HCT116 (cell line): ENCODE measurements at regions not wholly inside any gene's neighbourhood (a gene's known extent, or its start where the extent isn't known, plus 50 kb on each side); places are given as distances from the start of the nearest gene placed in this dataset.

Experiments
- ATAC-seq: fragments of 200-7000 bp; cut with Tn5 transposase; 2 replicates; pipeline ENCODE4 v1.9.1; 2020; ENCODE audit warnings: mild to moderate bottlenecking, moderate library complexity
- BruUV-seq: library from RNA; stranded (reverse); fragments of 400-500 nt; replicated peaks from 2 replicates; lab custom pipeline; 2021; lab: Mats Ljungman, UMichigan
- CTCF ChIA-PET: fragments of 300-600 bp; sonication (Branson Sonifier 250); formaldehyde crosslinking; loops from one replicate; lab custom pipeline; 2021; ENCODE audit warnings: antibody characterized with exemption; lab: Charles Lee
- POLR2A ChIA-PET: fragments of 300-600, 350-600 bp; sonication (Branson Sonifier 250); formaldehyde crosslinking; loops from one replicate; lab custom pipeline; 2021; ENCODE audit warnings: antibody characterized with exemption; lab: Charles Lee
- RAD21 ChIA-PET, 2 experiments: fragments of 300-600 bp; sonication (Branson Sonifier 250); formaldehyde crosslinking; loops; one replicate each; lab custom pipeline; 2023; ENCODE audit warnings: low total read pairs in 2 of 2; ENCODE audit not compliant: uncharacterized antibody in 2 of 2, unreplicated experiment in 2 of 2, low non-redundant PET in 1 of 2; lab: Charles Lee
- DNase-seq: peaks from one replicate; pipeline ENCODE4 v3.0.0-alpha.2; 2010; ENCODE audit warnings: low read depth, low spot score
- H2AFZ ChIP-seq: fragments of 200-600 bp; shearing (Covaris generic), sonication (generic); 2 replicates; pipeline ENCODE4 v1.6.1; 2017; ENCODE audit warnings: low read depth, mixed run types, mixed read lengths, antibody characterized with exemption, low read length; ENCODE audit not compliant: poor library complexity, severe bottlenecking
- H3K27ac ChIP-seq: 2 replicates; pipeline ENCODE4 v1.5.1; 2012; ENCODE audit warnings: low read depth, low read length
- H3K27me3 ChIP-seq: fragments of 200-600 bp; sonication (generic); 2 replicates; pipeline ENCODE4 v1.6.1; 2016; ENCODE audit warnings: mixed run types, low read length, mixed read lengths; ENCODE audit not compliant: insufficient read depth
- H3K36me3 ChIP-seq, 2 experiments: fragments of 200-500 bp in 1 of 2; fragments of 200-600 bp in 1 of 2; sonication (Bioruptor generic) in 1 of 2; sonication (generic) in 1 of 2; 2 replicates each; pipeline versions ENCODE4 v1.5.1 to v1.6.1; 2014 to 2016; ENCODE audit warnings: low read length in 2 of 2, inconsistent platforms in 1 of 2, mixed read lengths in 1 of 2, mixed run types in 1 of 2; ENCODE audit not compliant: insufficient read depth in 2 of 2, control insufficient read depth in 1 of 2
- H3K4me1 ChIP-seq, 2 experiments: fragments of 200-600 bp in 1 of 2; sonication (generic) in 1 of 2; 2 replicates each; pipeline versions ENCODE4 v1.5.1 to v1.6.1; 2012 to 2017; ENCODE audit warnings: low read length in 2 of 2, inconsistent platforms in 1 of 2, mild to moderate bottlenecking in 1 of 2, mixed read lengths in 1 of 2, mixed run types in 1 of 2, moderate library complexity in 1 of 2; ENCODE audit not compliant: insufficient read depth in 2 of 2, control insufficient read depth in 1 of 2
- H3K4me2 ChIP-seq: fragments of 200-600 bp; sonication (generic); 2 replicates; pipeline ENCODE4 v1.6.1; 2017; ENCODE audit warnings: mixed run types, low read length, mixed read lengths
- H3K4me3 ChIP-seq, 2 experiments: fragments of 200-600 bp in 1 of 2; sonication (generic) in 1 of 2; replicated peaks in 1 of 2; 2 replicates each; pipeline ENCODE4 v1.5.1; 2011 to 2016; ENCODE audit warnings: low read length in 2 of 2, control low read depth in 1 of 2, low read depth in 1 of 2, mild to moderate bottlenecking in 1 of 2, mixed read lengths in 1 of 2, mixed run types in 1 of 2
- H3K79me2 ChIP-seq: fragments of 200-600 bp; sonication (generic); 2 replicates; pipeline ENCODE4 v1.6.1; 2017; ENCODE audit warnings: mild to moderate bottlenecking, mixed run types, low read length, moderate library complexity, mixed read lengths; ENCODE audit not compliant: insufficient read depth
- H3K9ac ChIP-seq: fragments of 200-600 bp; sonication (generic); 2 replicates; pipeline ENCODE4 v1.6.1; 2016; ENCODE audit warnings: low read length, mixed read lengths
- H3K9me2 ChIP-seq: fragments of 200-600 bp; sonication (generic), shearing (Covaris generic); 2 replicates; pipeline ENCODE4 v1.6.1; 2017; ENCODE audit warnings: mixed run types, mild to moderate bottlenecking, moderate library complexity; ENCODE audit not compliant: insufficient read depth
- H3K9me3 ChIP-seq, 2 experiments: fragments of 200-500 bp in 1 of 2; fragments of 200-600 bp in 1 of 2; sonication (Bioruptor generic) in 1 of 2; sonication (generic) in 1 of 2; 2 replicates each; pipeline ENCODE4 v1.6.1; 2014 to 2017; ENCODE audit warnings: low read length in 2 of 2, mixed read lengths in 2 of 2, inconsistent platforms in 1 of 2, low read depth in 1 of 2, mild to moderate bottlenecking in 1 of 2, mixed run types in 1 of 2, moderate library complexity in 1 of 2; ENCODE audit not compliant: control insufficient read depth in 1 of 2, insufficient read depth in 1 of 2
- H4K20me1 ChIP-seq: fragments of 200-600 bp; sonication (generic), shearing (Covaris generic); 2 replicates; pipeline ENCODE4 v1.6.1; 2017; ENCODE audit warnings: mixed run types, mild to moderate bottlenecking, moderate library complexity; ENCODE audit not compliant: insufficient read depth
- CBX3 ChIP-seq: IDR thresholded peaks from 2 replicates; pipeline ENCODE4 v1.6.1; 2012; ENCODE audit warnings: low read depth
- CEBPB ChIP-seq: IDR thresholded peaks from 2 replicates; pipeline ENCODE4 v1.6.1; 2012; ENCODE audit warnings: low read depth
- ELF1 ChIP-seq: IDR thresholded peaks from 2 replicates; pipeline ENCODE4 v1.6.1; 2012; ENCODE audit warnings: low read depth, borderline replicate concordance
- FOSL1 ChIP-seq: IDR thresholded peaks from 2 replicates; pipeline ENCODE4 v1.6.1; 2012; ENCODE audit warnings: low read depth
- SIN3A ChIP-seq: IDR thresholded peaks from 2 replicates; pipeline ENCODE4 v1.6.1; 2012; ENCODE audit warnings: low read depth
- TCF7L2 ChIP-seq: IDR thresholded peaks from 2 replicates; pipeline ENCODE4 v1.7.0; 2011; ENCODE audit warnings: borderline replicate concordance, inconsistent platforms; ENCODE audit not compliant: insufficient read depth, insufficient read length; ENCODE audit errors: extremely low read depth
- intact Hi-C: fragments of 100-400 bp; cut with micrococcal nuclease; formaldehyde crosslinking; loops from 2 replicates; pipeline ENCODE4 v1.10.0; 2022
- TF ChIP-seq, protein P1 (sequence below): IDR thresholded peaks from 2 replicates; pipeline ENCODE4 v1.6.1; 2012; ENCODE audit warnings: low read depth
- TF ChIP-seq, protein P2 (sequence below): IDR thresholded peaks from 2 replicates; pipeline ENCODE4 v1.6.1; 2012
- TF ChIP-seq, protein P3 (sequence below), 3 experiments: fragments of 200-600 bp in 1 of 3; sonication (generic) in 1 of 3; IDR thresholded peaks in 2 of 3; conservative IDR thresholded peaks in 1 of 3; 2 replicates each; pipeline ENCODE4 v1.5.1; 2012 to 2017; ENCODE audit warnings: low read depth in 2 of 3, low read length in 2 of 3, antibody characterized with exemption in 1 of 3, borderline replicate concordance in 1 of 3, control low read depth in 1 of 3, mild to moderate bottlenecking in 1 of 3, mixed read lengths in 1 of 3, mixed run types in 1 of 3, moderate library complexity in 1 of 3; ENCODE audit not compliant: insufficient read depth in 1 of 3
- TF ChIP-seq, protein P4 (sequence below): IDR thresholded peaks from 2 replicates; pipeline ENCODE4 v1.6.1; 2012

DNA sequence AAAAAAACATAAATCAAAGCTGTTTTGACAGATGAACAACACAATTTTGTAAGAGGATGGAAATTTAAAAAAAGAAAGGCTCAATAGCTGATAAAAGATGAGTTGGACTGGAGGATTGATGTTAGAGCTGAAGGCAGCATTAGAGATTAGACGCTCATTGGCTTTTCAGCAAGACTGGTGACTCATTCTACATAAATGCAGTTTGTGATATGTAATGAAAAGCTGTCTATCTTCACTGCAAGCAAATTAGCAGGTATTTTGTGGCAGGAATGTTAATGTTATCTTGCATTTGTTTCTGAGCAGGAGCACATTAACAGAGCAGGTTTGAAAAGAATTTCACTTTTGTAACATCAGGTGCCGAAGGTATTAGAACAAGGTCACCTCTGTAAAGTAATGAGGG, 442.7 kb upstream of the NOVA1 start:
- Histone ChIP-seq H3K9me3 (peaks cover 12 to 31% of the 10 kb centered on the region in 2 experiments; a peak in 2 of 4 replicates), H3K27me3 (no peaks in the 10 kb centered on the region), H2AFZ (no peak overlapping the region), H3K4me3 (no peak overlapping the region), H3K4me1 (no peaks in the 10 kb centered on the region), H3K9ac (no peak overlapping the region), H3K27ac (no peak overlapping the region), H3K9me2 (no peaks in the 10 kb centered on the region), H4K20me1 (no peaks in the 10 kb centered on the region), H3K79me2 (no peaks in the 10 kb centered on the region), H3K36me3 (no peaks in the 10 kb centered on the region), H3K4me2 (no peak overlapping the region)
- no peak for TF ChIP-seq FOSL1
- TF ChIP-seq, protein P1, sequence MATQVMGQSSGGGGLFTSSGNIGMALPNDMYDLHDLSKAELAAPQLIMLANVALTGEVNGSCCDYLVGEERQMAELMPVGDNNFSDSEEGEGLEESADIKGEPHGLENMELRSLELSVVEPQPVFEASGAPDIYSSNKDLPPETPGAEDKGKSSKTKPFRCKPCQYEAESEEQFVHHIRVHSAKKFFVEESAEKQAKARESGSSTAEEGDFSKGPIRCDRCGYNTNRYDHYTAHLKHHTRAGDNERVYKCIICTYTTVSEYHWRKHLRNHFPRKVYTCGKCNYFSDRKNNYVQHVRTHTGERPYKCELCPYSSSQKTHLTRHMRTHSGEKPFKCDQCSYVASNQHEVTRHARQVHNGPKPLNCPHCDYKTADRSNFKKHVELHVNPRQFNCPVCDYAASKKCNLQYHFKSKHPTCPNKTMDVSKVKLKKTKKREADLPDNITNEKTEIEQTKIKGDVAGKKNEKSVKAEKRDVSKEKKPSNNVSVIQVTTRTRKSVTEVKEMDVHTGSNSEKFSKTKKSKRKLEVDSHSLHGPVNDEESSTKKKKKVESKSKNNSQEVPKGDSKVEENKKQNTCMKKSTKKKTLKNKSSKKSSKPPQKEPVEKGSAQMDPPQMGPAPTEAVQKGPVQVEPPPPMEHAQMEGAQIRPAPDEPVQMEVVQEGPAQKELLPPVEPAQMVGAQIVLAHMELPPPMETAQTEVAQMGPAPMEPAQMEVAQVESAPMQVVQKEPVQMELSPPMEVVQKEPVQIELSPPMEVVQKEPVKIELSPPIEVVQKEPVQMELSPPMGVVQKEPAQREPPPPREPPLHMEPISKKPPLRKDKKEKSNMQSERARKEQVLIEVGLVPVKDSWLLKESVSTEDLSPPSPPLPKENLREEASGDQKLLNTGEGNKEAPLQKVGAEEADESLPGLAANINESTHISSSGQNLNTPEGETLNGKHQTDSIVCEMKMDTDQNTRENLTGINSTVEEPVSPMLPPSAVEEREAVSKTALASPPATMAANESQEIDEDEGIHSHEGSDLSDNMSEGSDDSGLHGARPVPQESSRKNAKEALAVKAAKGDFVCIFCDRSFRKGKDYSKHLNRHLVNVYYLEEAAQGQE = no peak
- no peak for TF ChIP-seq CBX3
- TF ChIP-seq SIN3A = no peak
- ATAC-seq (no peak), DNase-seq (no peak)
- ChIA-PET RAD21 (no interaction called here), POLR2A (no interaction called here), CTCF (no interaction called here)
- intact Hi-C loops = no loop called here
- BruUV-seq = no TSS peak

DNA sequence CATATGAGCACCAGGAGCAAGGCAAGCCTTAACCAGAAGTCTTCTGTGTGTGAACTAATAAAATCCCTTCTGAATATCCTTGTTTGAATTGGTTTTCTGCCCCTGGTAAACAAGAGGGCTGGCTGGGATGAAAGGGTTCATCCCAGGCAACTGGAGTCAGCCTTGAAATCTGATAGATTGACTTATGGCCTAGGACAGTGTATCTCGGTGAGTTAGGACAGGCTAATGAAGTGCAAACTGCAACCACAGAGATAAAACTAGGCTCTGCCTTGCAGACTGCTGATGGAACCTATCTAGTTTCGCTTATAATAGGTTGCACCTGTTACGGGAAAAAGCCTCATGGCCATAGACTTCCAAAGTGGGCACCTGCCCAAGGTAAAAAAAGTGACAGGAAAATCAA, 451.9 kb upstream of the NOVA1 start:
- ATAC-seq (no peak), DNase-seq (no peak)
- Histone ChIP-seq H3K4me1 (no peaks in the 10 kb centered on the region), H3K9ac (no peak overlapping the region), H4K20me1 (no peaks in the 10 kb centered on the region), H3K4me2 (no peak overlapping the region), H2AFZ (no peak overlapping the region), H3K27me3 (no peaks in the 10 kb centered on the region), H3K9me2 (no peaks in the 10 kb centered on the region), H3K79me2 (no peaks in the 10 kb centered on the region), H3K4me3 (no peak overlapping the region), H3K27ac (no peak overlapping the region), H3K9me3 (peaks cover 11 to 13% of the 10 kb centered on the region in 2 experiments; a peak in 2 of 4 replicates), H3K36me3 (no peaks in the 10 kb centered on the region)
- ChIA-PET CTCF (no interaction called here), RAD21 (no interaction called here), POLR2A (no interaction called here)
- BruUV-seq = no TSS peak
- intact Hi-C loops = no loop called here
- TF ChIP-seq, protein P2, sequence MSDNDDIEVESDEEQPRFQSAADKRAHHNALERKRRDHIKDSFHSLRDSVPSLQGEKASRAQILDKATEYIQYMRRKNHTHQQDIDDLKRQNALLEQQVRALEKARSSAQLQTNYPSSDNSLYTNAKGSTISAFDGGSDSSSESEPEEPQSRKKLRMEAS = no peak
- TF ChIP-seq, protein P3, sequence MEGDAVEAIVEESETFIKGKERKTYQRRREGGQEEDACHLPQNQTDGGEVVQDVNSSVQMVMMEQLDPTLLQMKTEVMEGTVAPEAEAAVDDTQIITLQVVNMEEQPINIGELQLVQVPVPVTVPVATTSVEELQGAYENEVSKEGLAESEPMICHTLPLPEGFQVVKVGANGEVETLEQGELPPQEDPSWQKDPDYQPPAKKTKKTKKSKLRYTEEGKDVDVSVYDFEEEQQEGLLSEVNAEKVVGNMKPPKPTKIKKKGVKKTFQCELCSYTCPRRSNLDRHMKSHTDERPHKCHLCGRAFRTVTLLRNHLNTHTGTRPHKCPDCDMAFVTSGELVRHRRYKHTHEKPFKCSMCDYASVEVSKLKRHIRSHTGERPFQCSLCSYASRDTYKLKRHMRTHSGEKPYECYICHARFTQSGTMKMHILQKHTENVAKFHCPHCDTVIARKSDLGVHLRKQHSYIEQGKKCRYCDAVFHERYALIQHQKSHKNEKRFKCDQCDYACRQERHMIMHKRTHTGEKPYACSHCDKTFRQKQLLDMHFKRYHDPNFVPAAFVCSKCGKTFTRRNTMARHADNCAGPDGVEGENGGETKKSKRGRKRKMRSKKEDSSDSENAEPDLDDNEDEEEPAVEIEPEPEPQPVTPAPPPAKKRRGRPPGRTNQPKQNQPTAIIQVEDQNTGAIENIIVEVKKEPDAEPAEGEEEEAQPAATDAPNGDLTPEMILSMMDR (IDR thresholded peaks at IDR 0.05 in 2 of 3, conservative IDR thresholded peaks at IDR 0.05 in 1 of 3; ENCODE audit: borderline replicate concordance in 1 of 3, insufficient read depth in 1 of 3, low read depth in 2 of 3, low read length in 2 of 3) = no peak
- TF ChIP-seq, protein P1 = no peak
- TF ChIP-seq, protein P4, sequence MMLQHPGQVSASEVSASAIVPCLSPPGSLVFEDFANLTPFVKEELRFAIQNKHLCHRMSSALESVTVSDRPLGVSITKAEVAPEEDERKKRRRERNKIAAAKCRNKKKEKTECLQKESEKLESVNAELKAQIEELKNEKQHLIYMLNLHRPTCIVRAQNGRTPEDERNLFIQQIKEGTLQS = no peak
- TF ChIP-seq CEBPB (no peak), FOSL1 (no peak), TCF7L2 (no peak), ELF1 (no peak)
